ENCODE measurements at regions not wholly inside any gene's neighbourhood (a gene's known extent, or its start where the extent isn't known, plus 50 kb on each side); places are given as distances from the start of the nearest gene placed in this dataset.
"Not testable (repeated sequence)": the region's sequence is repeated elsewhere in the genome, so short reads cannot be mapped to it uniquely, and the experiment has no call there.

DNA sequence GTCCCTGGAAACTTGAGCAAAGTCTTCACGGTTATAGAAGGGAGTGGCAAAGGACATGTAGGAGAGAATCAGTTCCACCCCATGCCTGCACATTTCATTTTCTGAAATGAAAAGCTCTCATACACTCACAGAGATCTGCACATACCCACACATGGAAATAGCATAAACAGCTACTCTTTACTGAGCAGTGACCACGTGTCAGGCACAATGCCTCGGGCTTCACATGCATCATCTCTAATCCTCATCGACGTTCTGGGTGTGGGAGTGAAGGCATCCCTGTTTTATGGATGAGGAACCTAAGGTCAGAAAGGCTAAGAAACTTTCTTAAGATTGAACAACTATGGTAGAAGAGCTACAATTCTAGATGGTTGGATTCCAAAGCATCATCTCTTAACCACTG is 198.8 kb downstream of the DAD1 start:
- no peak for DNase-seq (ENCODE audit: low read depth)

DNA sequence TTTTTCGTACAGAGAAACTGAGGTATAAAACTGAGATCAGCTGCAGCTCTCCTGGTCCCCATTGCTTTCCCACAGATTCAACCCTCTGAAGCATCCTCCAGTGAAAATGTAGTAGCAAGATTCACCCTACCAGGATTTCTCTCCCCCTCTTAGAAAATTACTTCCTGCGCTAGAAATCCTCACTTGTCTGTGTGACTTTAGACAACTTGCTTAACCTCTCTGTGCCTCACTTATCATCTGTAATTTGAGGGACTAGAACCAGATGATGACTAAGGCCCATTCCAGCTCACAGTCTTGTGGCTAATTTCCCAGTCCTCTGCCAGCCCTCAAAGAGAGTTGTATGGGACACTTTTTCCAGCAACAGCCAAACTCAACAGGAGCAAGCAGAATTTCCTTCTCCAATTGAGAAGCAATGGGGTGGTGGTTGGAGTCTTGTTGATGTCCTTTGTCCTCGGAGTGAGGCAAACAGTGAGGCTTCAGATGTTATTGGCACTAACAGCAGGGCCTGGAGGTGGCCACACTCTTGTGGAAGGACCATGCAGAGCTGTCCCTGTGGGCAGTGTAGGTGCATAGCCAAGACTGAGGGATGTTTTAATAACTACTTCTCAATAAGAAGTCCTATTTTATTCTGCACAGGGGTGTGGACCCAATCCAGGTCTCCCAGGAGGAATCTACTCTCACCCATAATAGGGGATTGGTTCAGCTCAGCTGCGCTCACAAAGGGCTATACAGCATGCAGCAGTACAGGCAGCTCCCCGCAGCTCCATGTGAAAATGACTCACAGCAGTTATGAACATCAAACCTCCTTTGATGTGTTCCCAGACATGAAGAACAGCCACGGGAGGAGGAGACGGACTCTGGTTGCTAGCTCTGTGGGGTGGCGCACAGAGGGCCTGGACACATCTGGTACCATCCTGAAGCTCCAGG is 200.1 kb downstream of the DAD1 start:
- DNase-seq (ENCODE audit: low read depth), result no peak

DNA sequence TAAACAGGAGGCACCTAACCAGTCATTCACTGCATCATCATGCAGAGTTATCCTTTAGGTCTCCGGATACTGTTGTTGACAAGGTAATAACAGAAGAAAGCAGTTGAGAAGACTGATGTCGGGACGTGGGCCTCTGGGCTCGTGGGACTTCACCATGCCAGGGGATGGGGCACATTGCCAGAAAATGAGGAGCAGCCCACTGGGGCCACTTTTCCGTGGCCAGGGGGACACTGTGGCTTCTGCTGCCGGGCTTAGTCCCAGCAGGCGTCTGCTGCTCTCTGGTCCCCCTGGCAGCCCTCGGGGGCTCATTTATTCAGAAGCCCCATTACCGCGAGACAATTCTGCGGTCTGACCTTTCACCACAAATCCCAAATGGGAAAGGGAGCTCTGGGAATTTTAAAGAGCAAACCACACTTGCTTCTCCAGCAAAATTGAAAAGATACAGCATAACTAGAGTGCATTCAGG is 201.2 kb downstream of the DAD1 start:
- DNase-seq (ENCODE audit: low read depth), result peak; percentile 68

DNA sequence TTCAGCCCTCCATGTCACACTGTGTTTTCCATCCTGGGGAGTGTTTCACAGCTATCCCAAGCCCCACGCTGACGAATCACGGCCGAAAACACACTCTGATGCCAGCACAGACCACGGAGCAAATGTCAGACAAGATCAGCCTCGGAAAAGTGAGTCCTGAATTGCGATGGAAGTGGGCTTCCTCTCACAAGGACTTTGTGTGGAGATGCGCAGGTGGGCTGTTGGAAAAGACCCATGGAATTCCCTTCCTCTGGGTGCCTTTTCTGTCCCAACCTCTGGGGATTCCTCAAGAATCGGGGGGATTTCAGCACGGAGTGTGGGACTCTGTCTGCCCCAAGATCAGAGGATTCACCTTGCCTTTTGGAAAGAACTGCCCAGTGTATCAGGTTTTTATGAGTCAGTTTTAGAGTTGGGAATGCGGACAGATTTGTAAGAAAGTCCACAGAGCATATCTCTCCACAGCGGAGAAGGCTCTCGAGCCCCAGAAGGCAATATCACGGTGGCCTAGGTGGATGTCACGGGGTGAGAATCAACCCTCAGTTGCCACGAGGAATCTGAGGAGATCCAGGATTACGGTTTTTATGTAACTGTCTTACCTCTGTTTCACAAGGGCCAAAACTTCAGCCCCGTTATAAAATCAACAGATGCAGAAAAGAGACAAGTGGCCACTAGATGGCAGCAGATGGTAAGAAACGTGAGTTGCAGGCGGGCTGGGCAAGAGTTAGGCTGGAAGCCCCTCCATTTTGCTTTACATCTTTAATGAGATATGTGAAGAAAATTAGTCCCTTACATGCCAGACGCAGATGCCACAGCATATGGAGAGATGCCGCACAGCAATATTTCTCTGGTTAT is 201.9 kb downstream of the DAD1 start:
- DNase-seq (ENCODE audit: low read depth), result peak; percentile 84

DNA sequence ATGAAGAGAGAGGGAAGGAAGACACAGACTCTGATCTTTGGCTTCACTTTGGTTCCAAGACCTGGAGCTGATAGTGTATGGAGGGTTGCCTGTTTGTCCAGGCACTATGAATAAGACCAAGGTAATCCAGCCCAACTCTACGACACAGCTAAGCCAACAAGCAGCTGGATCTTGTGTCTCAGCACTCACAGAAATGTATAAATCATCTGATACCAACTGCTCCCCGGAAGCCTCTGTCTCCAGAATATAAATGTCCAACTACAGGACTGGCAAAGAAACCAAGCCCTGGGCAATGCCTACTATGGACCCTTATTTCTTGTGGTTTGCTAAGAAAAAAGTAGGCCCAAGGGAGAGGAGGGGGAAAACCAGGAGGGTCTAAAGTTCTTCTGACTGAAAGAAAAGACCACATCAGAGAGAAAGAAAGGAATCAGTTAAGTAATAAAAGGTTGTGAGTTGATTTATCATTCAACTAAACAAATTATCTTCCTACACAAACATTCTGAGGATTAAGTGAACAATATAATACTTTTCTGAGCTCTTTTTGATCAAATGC is 204.0 kb downstream of the DAD1 start:
- no peak for DNase-seq (ENCODE audit: low read depth)

DNA sequence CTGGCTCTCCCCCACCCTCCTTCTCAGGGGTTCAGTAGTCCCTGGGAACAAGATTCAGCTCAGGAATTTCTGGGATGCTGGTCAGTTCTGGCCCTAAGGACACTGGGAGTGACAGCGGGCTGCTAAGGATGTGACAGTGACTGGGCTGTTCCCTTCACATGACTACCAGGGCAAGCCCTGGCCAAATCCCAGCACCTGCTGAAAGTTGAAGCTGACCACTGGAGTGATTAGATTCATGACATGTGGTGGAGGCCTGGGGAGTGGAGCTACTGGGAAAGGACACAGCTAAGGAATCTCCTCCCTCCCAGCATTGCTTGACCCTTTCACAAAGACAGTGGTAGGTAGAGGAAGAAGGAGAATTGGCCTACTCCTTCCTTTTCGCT is 204.9 kb downstream of the DAD1 start:
- peak; percentile 74 for DNase-seq (ENCODE audit: low read depth)

DNA sequence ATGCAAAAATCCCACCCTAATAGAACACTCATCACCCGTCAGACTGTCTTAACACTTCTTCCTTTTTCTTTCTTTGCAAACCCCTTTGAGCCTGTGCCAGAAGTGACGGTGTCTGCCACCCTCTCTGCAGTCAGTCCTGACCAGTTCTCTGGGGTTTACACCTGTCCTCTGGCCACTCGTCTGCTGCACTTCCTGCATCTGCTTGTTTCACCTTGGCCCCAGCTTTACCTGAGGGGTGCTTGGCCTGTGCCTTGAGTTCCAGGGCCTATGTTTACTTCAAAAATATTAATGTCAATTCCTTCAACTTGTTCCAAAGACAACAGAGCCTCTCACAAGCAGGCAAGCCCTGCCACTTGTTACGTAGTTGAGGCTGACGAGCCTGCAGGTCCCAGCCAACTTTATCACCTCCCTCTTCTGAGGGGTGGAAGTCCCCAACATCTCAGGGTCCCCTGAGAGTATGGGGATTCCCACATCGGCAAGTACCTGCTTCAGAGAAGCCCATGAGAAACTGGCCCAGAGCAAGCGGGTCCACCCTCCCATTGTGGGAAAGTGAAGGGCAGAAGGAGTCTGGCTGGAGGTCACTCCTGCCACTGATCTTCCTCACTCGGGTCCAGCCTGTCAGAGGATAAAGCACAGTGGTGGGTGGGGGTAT is 205.4 kb downstream of the DAD1 start:
- no peak for DNase-seq (ENCODE audit: low read depth)

DNA sequence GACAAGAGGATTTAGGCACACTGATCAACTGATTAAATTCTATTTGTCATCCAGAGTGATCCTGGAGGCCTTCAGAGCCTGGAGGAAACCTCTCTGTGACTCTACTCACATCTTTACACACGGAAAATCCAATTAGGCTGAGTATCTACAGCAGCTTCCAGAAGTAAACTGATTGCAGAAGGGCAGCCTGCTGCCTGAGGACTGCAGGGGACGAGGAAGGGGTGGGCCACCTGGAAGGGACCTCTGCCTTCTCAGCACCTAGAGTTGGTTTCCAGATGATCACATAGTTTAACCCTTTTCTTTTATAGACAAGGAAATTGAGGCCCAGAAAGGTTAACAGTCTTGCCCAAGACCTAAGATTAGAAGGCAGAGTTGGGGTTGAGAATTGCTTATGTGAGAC is 206.1 kb downstream of the DAD1 start:
- DNase-seq (ENCODE audit: low read depth), result no peak

DNA sequence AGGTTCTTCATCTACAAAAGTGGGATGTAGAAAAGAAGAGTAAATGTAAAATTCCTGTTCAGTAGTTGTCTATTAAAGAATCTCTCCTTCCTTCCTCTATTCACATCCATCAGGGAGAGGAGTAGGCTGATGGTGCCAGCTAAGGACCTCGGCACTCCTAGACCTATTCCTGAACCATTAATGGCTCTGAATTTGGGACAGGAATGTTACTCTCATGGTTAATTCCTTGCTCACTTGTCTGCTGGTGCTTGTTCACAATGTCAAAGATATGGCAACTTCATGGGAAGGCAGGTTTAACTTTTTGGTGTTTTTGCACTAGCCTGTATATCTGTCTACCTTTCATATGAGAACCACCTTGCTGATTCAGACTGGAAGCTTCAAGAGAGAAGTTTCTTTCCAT is 206.6 kb downstream of the DAD1 start:
- DNase-seq (ENCODE audit: low read depth), result no peak

DNA sequence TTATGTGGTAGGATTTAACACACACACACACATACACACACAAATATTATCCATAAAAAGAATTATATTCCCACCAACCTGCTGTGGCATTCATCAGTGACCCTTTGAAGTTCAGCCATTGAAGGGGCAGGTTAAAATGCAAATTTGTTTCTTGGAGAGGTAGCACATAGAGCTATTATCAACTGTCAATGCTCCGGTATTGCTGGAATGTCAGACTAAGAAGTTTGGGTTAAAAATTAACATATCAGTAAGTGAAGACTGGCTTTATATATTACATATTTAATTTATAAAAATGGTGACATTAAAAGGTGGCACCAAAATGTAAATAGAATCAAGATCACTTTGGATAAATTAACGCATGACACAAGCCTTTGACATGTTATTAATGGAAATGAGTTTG is 207.3 kb downstream of the DAD1 start:
- no peak for DNase-seq (ENCODE audit: low read depth)

DNA sequence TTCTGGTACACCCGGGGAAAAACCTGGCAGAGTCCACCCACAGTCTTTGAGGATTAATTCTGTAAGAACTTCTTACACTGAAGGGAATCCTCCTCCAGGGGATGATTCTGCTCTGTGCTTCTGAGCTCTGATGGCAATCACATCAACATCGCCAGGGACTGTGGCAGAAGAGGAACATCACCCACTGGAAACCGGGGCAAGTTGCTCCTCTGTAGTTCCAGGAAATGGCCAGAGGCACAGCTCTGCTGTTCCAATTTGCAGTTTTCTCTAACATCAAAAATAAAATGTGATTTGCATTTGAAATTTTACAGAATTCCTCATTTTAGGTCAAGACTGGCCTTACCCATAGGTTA is 207.6 kb downstream of the DAD1 start:
- no peak for DNase-seq (ENCODE audit: low read depth)

DNA sequence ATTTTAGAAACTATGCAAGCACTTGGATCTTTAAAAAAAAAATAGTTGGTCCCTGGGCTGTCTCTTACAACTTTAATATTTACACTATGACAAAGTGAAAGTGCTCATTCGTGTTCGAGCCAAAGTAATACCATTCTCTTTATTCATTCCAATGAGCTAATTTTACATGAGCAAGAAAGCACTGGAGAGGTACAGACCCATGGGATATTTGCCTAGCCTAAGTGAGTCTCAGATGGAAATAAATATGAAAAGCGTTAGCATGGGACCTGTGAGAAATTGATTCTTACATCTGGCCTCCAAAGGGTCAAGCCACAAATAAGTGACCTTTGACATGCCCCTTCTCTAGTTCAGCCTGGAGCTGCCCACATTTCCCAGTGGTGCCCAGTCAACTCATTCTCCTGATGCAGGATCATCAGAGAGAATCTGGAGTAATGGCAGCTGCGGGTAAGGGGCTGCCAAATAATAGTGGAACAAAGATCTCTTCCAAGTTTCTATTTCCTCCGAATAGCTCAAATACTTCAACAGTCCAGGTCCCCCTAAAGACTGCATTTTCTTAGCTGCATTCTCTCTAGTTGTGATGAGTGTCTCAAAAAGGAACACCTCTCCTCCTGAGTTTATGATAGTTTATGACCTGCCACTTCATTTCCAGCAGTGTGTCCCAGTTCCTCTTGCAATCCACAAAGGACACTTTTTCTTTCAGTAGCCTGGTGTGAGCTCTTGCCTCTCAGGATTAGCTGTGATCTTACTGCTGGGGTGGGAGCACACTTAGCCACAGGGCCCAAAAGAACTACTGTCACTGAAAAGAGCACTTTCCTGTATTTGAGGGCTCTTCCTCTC is 208.2 kb downstream of the DAD1 start:
- DNase-seq (ENCODE audit: low read depth), result no peak

DNA sequence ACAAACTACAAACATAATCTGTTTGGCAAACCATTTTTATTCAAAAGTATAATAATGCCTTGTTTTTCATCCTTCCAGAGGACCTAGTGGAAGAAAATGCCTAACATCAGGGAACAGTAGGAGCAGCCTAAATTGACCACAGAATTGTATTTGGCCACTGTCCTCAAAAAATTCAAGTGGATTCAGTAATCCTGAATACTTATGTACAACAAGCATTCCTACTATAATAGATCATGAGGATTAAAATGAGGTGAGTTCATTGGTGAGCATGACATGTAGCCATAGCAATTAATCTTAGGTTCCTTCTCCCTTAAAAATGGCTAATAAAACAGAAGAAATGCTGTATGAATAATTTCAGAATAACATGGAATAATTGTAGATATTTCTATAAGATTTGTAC is 209.3 kb downstream of the DAD1 start:
- no peak for DNase-seq (ENCODE audit: low read depth)

DNA sequence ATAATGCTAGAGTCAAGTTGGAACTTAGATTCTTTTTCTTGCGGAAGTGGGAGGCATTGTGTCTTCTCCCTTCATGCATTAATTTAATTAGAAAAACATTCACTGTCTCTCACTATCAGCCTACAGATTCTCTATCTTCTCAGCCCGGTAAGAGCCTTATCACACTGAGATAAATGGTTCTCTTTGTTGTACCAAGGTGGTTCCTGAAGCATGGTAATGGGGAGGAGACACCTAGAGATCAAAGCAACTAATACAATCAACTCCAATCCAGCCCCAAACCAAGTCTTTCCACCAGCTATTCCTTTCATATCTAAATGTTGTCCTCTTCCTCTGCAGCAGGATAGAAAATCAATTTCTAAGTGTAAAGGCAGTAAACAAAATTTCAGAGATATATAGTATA is 210.8 kb downstream of the DAD1 start:
- DNase-seq (ENCODE audit: low read depth), result no peak

DNA sequence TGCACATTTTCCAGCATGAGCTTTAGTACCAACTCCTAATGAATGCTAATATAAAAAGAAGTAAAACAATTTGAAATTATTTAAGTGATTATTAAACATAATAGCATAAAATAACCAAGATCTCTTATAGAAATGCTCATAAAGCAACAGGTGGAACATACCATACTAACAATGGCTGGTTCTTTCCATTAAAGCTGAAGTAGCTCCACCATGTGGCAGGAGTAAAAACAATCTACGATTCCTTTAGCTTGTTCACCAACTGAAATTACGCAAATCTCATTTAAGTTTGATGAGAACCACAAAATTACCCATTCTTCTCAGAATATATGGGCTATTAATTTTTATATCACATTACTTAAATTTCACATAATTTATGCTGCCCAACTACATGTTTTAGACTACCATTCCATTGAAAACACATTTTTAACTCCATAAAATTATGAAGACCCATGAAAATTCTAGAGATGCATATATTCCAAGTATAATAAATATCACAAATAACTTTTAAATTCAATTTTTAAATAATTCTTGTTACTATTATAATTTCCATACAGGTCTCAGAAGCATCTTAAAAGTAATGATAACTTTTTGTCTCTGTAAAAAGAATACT is 213.6 kb downstream of the DAD1 start:
- DNase-seq (ENCODE audit: low read depth), result peak; percentile 53

DNA sequence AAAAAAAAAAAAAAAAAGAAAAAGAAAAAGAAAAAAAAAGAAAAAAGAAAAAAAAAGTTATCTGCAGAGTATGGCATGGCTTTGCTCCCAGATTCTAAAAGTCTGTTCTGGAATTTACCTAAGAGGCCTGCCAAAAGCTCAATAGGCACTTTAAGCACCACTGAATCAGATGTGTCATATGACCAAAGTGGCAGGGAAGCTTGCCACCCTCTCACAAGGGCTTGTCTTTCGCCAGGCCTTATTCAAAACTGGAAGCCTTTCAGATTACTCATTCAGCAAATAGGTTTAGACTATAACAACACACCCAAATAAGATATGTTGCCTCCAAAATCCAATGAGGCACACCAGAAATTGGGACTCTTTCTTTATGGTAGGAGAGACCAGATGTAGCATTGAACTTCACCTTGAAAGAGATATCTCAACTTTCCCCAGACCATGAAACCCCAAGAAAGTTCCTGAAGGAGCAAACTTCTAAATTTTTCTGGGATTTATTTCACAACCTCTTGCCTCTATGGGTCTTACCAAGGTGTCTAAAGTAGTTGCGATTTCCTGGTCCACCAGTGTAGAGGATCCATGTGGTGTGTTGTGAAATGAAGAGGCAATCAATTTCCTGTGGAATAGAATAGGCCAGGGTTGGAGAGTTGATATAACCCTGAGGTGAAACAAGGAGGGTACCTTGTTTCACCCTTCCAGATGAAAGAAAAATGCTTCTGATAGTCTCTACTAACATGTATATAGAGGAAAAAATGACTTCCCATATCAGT is 218.8 kb downstream of the DAD1 start:
- peak; percentile 45 for DNase-seq (ENCODE audit: low read depth)

DNA sequence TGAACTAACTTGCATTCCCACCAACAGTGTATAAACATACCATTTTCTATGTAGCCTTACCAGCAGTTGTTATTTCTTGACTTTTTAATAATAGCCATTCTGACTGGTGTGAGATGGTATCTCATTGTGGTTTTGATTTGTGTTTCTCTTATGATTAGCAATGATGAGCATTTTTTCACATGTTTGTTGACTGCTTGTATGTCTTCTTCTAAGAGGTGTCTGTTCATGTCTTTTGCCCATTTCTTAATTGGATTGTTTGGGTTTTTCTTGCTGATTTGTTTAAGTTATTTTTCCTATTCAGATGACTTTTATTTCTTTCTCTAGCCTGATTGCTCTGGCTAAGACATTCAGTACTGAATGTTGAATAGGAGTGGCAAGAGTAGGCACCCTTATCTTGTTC is 230.3 kb downstream of the DAD1 start:
- DNase-seq (ENCODE audit: low read depth), result no peak

DNA sequence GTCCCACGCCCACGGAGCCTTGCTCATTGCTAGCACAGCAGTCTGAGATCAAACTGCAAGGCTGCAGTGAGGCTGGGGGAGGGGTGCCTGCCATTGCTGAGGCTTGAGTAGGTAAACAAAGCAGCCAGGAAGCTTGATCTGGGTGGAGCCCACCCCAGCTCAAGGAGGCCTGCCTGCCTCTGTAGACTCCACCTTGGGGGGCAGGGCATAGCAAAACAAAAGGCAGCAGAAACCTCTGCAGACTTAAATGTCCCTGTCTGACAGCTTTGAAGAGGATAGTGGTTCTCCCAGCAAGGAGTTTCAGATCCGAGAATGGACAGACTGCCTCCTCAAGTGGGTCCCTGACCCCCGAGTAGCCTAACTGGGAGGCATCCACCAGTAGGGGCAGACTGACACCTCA is 239.7 kb downstream of the DAD1 start:
- not testable (repeated sequence) for DNase-seq (ENCODE audit: low read depth)

DNA sequence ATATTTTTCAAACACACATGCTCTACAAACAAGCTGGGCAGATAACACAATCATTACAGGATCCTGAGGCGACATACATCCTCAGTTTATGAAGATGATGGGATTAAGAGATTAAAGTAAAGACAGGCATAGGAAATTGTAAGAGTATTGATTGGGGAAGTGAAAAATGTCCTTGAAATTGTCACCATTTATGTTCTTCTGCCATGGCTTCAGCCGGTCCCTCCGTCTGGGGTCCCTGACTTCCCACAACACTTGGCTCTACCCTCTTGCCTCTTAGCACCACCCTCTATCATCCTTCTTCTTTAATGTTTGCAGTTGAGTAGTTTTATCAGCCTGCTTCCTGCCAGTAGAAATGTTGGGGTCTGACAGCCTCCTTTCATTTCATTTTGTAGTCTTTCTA is 244.4 kb downstream of the DAD1 start:
- DNase-seq (ENCODE audit: low read depth), result no peak

Measured in myocyte (in vitro differentiated cells).